IMR-90 (cell line): ENCODE measurements at regions not wholly inside any gene's neighbourhood (a gene's known extent, or its start where the extent isn't known, plus 50 kb on each side); places are given as distances from the start of the nearest gene placed in this dataset.

Experiments
- ATAC-seq: fragments of 200-7000 bp; cut with Tn5 transposase; 2 replicates; pipeline ENCODE4 v1.9.1; 2020; ENCODE audit warnings: low read depth, mild to moderate bottlenecking, moderate library complexity
- BruUV-seq: library from RNA; stranded (reverse); fragments of 400-500 nt; replicated peaks from 2 replicates; lab custom pipeline; 2021; lab: Mats Ljungman, UMichigan
- CTCF ChIA-PET: fragments of 300-600 bp; formaldehyde crosslinking; extraction: SDS; loops from one replicate; lab custom pipeline; 2021; ENCODE audit warnings: antibody characterized with exemption; lab: Yijun Ruan, JAX
- POLR2A ChIA-PET: fragments of 300-600 bp; sonication (Branson Sonifier 250); formaldehyde crosslinking; loops from one replicate; lab custom pipeline; 2022; ENCODE audit warnings: antibody characterized with exemption; ENCODE audit not compliant: unreplicated experiment; lab: Charles Lee
- DNase-seq: peaks from one replicate; pipeline ENCODE4 v3.0.0; 2013
- H2AFZ ChIP-seq: replicated peaks from 2 replicates; pipeline ENCODE3; 2013; ENCODE audit warnings: low read length, mild to moderate bottlenecking; ENCODE audit not compliant: poor library complexity
- H2AK5ac ChIP-seq: 2 replicates; pipeline ENCODE4 v1.6.1; 2013; ENCODE audit warnings: low read depth, low read length, inconsistent platforms
- H2AK9ac ChIP-seq: replicated peaks from 2 replicates; pipeline ENCODE3; 2013; ENCODE audit warnings: mild to moderate bottlenecking, low read depth, low read length, moderate library complexity; ENCODE audit not compliant: poor library complexity
- H2BK120ac ChIP-seq: 2 replicates; pipeline ENCODE4 v1.6.1; 2013; ENCODE audit warnings: low read depth, low read length, inconsistent platforms
- H2BK15ac ChIP-seq: 3 replicates; pipeline ENCODE4 v1.6.1; 2013; ENCODE audit warnings: low read depth, low read length, inconsistent platforms
- H2BK20ac ChIP-seq: 2 replicates; pipeline ENCODE4 v1.6.1; 2013; ENCODE audit warnings: low read depth, mild to moderate bottlenecking, inconsistent platforms, low read length, moderate library complexity
- H2BK5ac ChIP-seq: 2 replicates; pipeline ENCODE4 v1.6.1; 2013; ENCODE audit warnings: mild to moderate bottlenecking, low read depth, low read length, inconsistent platforms; ENCODE audit not compliant: poor library complexity, severe bottlenecking
- H3K14ac ChIP-seq: replicated peaks from 2 replicates; pipeline ENCODE4 v1.6.1; 2013; ENCODE audit warnings: low read depth, low read length, inconsistent platforms
- H3K18ac ChIP-seq: 2 replicates; pipeline ENCODE4 v1.6.1; 2013; ENCODE audit warnings: low read depth, low read length, control low read depth
- H3K23ac ChIP-seq: 2 replicates; pipeline ENCODE4 v1.6.1; 2013; ENCODE audit warnings: low read depth, low read length, inconsistent platforms
- H3K27ac ChIP-seq: 2 replicates; pipeline ENCODE4 v1.5.1; 2013; ENCODE audit warnings: mild to moderate bottlenecking, control low read depth, low read length; ENCODE audit not compliant: insufficient read depth
- H3K27me3 ChIP-seq: 2 replicates; pipeline ENCODE4 v1.6.1; 2013; ENCODE audit warnings: low read length; ENCODE audit not compliant: control insufficient read depth, insufficient read depth
- H3K36me3 ChIP-seq: 2 replicates; pipeline ENCODE4 v1.6.1; 2013; ENCODE audit warnings: low read length, mixed read lengths; ENCODE audit not compliant: control insufficient read depth, insufficient read depth
- H3K4ac ChIP-seq: 2 replicates; pipeline ENCODE4 v1.6.1; 2013; ENCODE audit warnings: low read depth, low read length, inconsistent platforms
- H3K4me1 ChIP-seq: 2 replicates; pipeline ENCODE4 v1.6.1; 2013; ENCODE audit warnings: low read length, mixed read lengths; ENCODE audit not compliant: control insufficient read depth, insufficient read depth
- H3K4me2 ChIP-seq: 2 replicates; pipeline ENCODE4 v1.6.1; 2013; ENCODE audit warnings: low read depth, mild to moderate bottlenecking, control low read depth, low read length, moderate library complexity
- H3K4me3 ChIP-seq: 2 replicates; pipeline ENCODE4 v1.5.1; 2013; ENCODE audit warnings: low read depth, mild to moderate bottlenecking, control low read depth, low read length, moderate library complexity; ENCODE audit not compliant: insufficient read depth
- H3K56ac ChIP-seq: 2 replicates; pipeline ENCODE4 v1.6.1; 2013; ENCODE audit warnings: low read length, inconsistent platforms; ENCODE audit not compliant: insufficient read depth; ENCODE audit errors: extremely low read depth
- H3K79me1 ChIP-seq, 2 experiments: 2 replicates each; pipeline ENCODE4 v1.6.1; 2013; ENCODE audit warnings: low read length in 2 of 2, inconsistent platforms in 1 of 2, low read depth in 1 of 2
- H3K9ac ChIP-seq: 2 replicates; pipeline ENCODE4 v1.6.1; 2013; ENCODE audit warnings: low read depth, low read length, control low read depth
- H3K9me1 ChIP-seq: 2 replicates; pipeline ENCODE4 v1.6.1; 2013; ENCODE audit warnings: low read length, inconsistent platforms; ENCODE audit not compliant: insufficient read depth
- H3K9me3 ChIP-seq: 2 replicates; pipeline ENCODE4 v1.6.1; 2013; ENCODE audit warnings: low read length; ENCODE audit not compliant: control insufficient read depth, insufficient read depth
- H4K20me1 ChIP-seq: 2 replicates; pipeline ENCODE4 v1.6.1; 2013; ENCODE audit warnings: low read length, inconsistent platforms; ENCODE audit not compliant: insufficient read depth
- H4K5ac ChIP-seq: 2 replicates; pipeline ENCODE4 v1.6.1; 2013; ENCODE audit warnings: mild to moderate bottlenecking, low read depth, low read length, control low read depth
- H4K8ac ChIP-seq, 2 experiments: 2 replicates each; pipeline ENCODE4 v1.6.1; 2013; ENCODE audit warnings: low read depth in 2 of 2, low read length in 2 of 2, control low read depth in 1 of 2, inconsistent platforms in 1 of 2
- H4K91ac ChIP-seq: 2 replicates; pipeline ENCODE4 v1.6.1; 2013; ENCODE audit warnings: low read depth, low read length, inconsistent platforms; ENCODE audit not compliant: insufficient read depth
- CEBPB ChIP-seq: IDR thresholded peaks from 2 replicates; pipeline ENCODE4 v1.6.1; 2012; ENCODE audit warnings: low read depth, low read length, improper control_type of control experiment
- MAZ ChIP-seq: IDR thresholded peaks from 2 replicates; pipeline ENCODE4 v1.6.1; 2012; ENCODE audit warnings: low read depth, mild to moderate bottlenecking, low read length, improper control_type of control experiment, moderate library complexity, borderline replicate concordance
- MXI1 ChIP-seq: IDR thresholded peaks from 2 replicates; pipeline ENCODE4 v1.6.1; 2012; ENCODE audit warnings: low read depth, mild to moderate bottlenecking, low read length, moderate library complexity, borderline replicate concordance
- RCOR1 ChIP-seq: IDR thresholded peaks from 2 replicates; pipeline ENCODE4 v1.6.1; 2012; ENCODE audit warnings: mild to moderate bottlenecking, low read length, improper control_type of control experiment; ENCODE audit not compliant: insufficient replicate concordance
- SMC3 ChIP-seq: fragments of 150-350 bp; IDR thresholded peaks from 2 replicates; pipeline ENCODE4 v1.6.1; 2016; ENCODE audit warnings: low read depth, mild to moderate bottlenecking, antibody characterized with exemption, low read length, moderate library complexity
- WGBS, 2 experiments: methylation state at CpG; one replicate each; pipeline versions ENCODE4 v1.1.5 to v1.1.7; 2013; ENCODE audit warnings: missing lambda C conversion rate in 2 of 2; ENCODE audit not compliant: insufficient read length in 1 of 2; ENCODE audit errors: extremely low coverage in 2 of 2; 5-methylcytosine and 5-hydroxymethylcytosine counted together
- dilution Hi-C: fragments of 300-500 bp; cut with HindIII; formaldehyde crosslinking; loops from one replicate; pipeline ENCODE4 v1.14.3; 2018; ENCODE audit warnings: low sequenced_read_pairs; ENCODE audit not compliant: unreplicated experiment
- in situ Hi-C: fragments of 300-500 bp; cut with MboI; formaldehyde crosslinking; loops from 3 replicates; pipeline ENCODE4 v1.14.3; 2019; ENCODE audit warnings: low sequenced_read_pairs, inconsistent platforms, mixed read lengths
- intact Hi-C: fragments of 100-400 bp; cut with micrococcal nuclease; formaldehyde crosslinking; loops from 2 replicates; pipeline ENCODE4 v1.10.0; 2022
- TF ChIP-seq, protein P1 (sequence below): conservative IDR thresholded peaks from 2 replicates; pipeline ENCODE4 v1.5.1; 2012; ENCODE audit warnings: mild to moderate bottlenecking, low read depth, low read length, improper control_type of control experiment

DNA sequence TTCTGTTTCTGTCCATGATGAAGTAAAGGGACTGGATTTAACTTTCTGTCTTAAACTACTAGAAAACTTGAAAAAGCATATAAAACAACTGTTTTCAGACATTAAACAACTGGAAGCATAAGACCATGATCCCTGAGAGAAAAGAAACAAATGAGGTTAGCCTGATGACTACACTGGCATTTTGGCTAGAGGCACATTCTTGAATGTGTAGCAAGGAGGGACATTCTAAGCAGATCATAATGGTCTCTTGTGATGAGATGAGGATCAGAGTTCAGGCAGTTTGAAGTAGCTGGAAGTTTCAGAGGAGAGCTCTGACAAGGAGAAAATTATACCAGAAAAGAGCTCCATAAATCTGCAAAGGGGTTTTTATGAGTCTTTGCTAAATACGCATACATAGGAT is 75.4 kb downstream of the AASDHPPT start:
- no peak overlapping the region for H2BK15ac ChIP-seq
- H4K20me1 ChIP-seq: no peaks in the 10 kb centered on the region
- no peaks in the 10 kb centered on the region for H3K9me1 ChIP-seq
- H3K36me3 ChIP-seq: no peaks in the 10 kb centered on the region
- DNase-seq: peak; percentile 22
- in situ Hi-C loops (loop anchor here (25.0 kb wide), 1 partner anchor 434 kb away; no protein-coding TSS in a partner anchor), intact Hi-C loops (loop anchor here (10.0 kb wide), 1 partner anchor 572 kb away; no protein-coding TSS in a partner anchor), dilution Hi-C loops (no loop called here)
- H3K23ac ChIP-seq: no peak overlapping the region
- no CpG with 5 or more reads among the region's 1 CpG for WGBS, 2 experiments
- no peaks in the 10 kb centered on the region for H3K9me3 ChIP-seq
- H3K27ac ChIP-seq: no peak overlapping the region
- peaks cover 4% of the 10 kb centered on the region; the same call in 1 of the 2 replicates for H3K4me1 ChIP-seq
- POLR2A ChIA-PET: no interaction called here
- H2BK120ac ChIP-seq: no peak overlapping the region
- H4K8ac ChIP-seq: no peak overlapping the region
- no peak overlapping the region for H3K4me2 ChIP-seq
- no peak overlapping the region for H2AFZ ChIP-seq
- H3K14ac ChIP-seq: no peak overlapping the region
- BruUV-seq: no TSS peak
- no peak overlapping the region for H2AK5ac ChIP-seq
- no peak overlapping the region for H2AK9ac ChIP-seq
- H4K91ac ChIP-seq: no peak overlapping the region
- CTCF ChIA-PET: interaction anchor here (2.0 kb wide), 1 partner anchor 20 kb away, joined by 6 read pairs; no protein-coding TSS in a partner anchor
- H3K56ac ChIP-seq: no peak overlapping the region
- no peak overlapping the region for H3K18ac ChIP-seq
- no peak overlapping the region for H3K4me3 ChIP-seq
- H2BK5ac ChIP-seq: no peak overlapping the region
- no peak overlapping the region for H3K9ac ChIP-seq
- no peaks in the 10 kb centered on the region for H3K79me1 ChIP-seq
- no peaks in the 10 kb centered on the region for H3K27me3 ChIP-seq
- ATAC-seq: peak; percentile 58
- no peak overlapping the region for H2BK20ac ChIP-seq
- H4K5ac ChIP-seq: no peak overlapping the region
- TF ChIP-seq, protein P1, sequence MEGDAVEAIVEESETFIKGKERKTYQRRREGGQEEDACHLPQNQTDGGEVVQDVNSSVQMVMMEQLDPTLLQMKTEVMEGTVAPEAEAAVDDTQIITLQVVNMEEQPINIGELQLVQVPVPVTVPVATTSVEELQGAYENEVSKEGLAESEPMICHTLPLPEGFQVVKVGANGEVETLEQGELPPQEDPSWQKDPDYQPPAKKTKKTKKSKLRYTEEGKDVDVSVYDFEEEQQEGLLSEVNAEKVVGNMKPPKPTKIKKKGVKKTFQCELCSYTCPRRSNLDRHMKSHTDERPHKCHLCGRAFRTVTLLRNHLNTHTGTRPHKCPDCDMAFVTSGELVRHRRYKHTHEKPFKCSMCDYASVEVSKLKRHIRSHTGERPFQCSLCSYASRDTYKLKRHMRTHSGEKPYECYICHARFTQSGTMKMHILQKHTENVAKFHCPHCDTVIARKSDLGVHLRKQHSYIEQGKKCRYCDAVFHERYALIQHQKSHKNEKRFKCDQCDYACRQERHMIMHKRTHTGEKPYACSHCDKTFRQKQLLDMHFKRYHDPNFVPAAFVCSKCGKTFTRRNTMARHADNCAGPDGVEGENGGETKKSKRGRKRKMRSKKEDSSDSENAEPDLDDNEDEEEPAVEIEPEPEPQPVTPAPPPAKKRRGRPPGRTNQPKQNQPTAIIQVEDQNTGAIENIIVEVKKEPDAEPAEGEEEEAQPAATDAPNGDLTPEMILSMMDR: no peak
- no peak for TF ChIP-seq MAZ
- TF ChIP-seq RCOR1: no peak
- no peak for TF ChIP-seq CEBPB
- no peak for TF ChIP-seq SMC3
- no peak for TF ChIP-seq MXI1
- no peak overlapping the region for H3K4ac ChIP-seq
